ENCODE measurements at regions not wholly inside any gene's neighbourhood (a gene's known extent, or its start where the extent isn't known, plus 50 kb on each side); places are given as distances from the start of the nearest gene placed in this dataset.

DNA sequence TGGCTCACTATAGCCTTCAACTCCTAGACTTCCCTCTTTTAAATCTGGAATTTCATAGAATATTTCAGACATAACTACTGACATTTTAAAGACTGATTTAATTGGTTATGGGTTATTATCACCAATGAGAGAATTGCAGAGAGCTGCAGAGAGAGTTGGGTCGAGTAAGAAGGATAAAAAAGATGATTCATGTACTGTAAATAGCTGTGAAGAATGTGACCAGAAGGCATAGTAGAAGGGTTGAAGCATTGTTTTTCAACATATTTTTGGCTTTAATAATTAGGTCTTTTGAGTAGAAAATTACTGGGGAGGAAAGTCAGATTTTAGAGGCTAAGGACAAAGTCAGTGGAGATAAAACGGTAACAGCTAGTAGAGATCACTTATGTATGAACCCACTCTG lies 503.2 kb upstream of the SLC8A1 start:
- Mint-ChIP-seq H3K9me3 (ENCODE audit: unreplicated experiment) (no peaks in the 10 kb centered on the region), H3K27me3 (ENCODE audit: unreplicated experiment) (peaks cover 2% of the 10 kb centered on the region), H3K27ac (ENCODE audit: unreplicated experiment) (no peak overlapping the region), H3K4me3 (ENCODE audit: unreplicated experiment) (no peak overlapping the region), H3K4me1 (ENCODE audit: unreplicated experiment) (no peaks in the 10 kb centered on the region), H3K36me3 (ENCODE audit: unreplicated experiment) (no peaks in the 10 kb centered on the region)
- no peak for DNase-seq (ENCODE audit: extremely low spot score, unreplicated experiment)
- TF ChIP-seq, protein P1, sequence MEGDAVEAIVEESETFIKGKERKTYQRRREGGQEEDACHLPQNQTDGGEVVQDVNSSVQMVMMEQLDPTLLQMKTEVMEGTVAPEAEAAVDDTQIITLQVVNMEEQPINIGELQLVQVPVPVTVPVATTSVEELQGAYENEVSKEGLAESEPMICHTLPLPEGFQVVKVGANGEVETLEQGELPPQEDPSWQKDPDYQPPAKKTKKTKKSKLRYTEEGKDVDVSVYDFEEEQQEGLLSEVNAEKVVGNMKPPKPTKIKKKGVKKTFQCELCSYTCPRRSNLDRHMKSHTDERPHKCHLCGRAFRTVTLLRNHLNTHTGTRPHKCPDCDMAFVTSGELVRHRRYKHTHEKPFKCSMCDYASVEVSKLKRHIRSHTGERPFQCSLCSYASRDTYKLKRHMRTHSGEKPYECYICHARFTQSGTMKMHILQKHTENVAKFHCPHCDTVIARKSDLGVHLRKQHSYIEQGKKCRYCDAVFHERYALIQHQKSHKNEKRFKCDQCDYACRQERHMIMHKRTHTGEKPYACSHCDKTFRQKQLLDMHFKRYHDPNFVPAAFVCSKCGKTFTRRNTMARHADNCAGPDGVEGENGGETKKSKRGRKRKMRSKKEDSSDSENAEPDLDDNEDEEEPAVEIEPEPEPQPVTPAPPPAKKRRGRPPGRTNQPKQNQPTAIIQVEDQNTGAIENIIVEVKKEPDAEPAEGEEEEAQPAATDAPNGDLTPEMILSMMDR (IDR thresholded peaks at IDR 0.05) = no peak

DNA sequence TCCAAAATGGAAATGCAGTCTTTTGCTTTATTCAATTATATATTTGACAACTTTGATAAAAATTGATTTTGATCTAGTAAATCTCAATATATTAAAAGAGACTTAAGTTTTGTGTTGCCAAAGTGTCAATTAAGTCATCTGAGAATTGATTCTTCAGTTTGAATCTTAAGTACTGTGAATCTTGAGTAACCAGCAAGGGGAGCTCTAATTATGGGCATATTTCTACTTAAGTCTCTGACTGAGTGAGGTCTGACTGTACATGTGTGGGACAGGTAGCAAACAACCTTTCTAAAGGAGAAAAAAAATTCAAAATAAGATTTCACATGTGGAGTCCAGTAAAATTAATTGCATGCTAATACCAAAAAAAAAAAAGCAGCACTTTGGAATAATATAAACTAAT lies 503.7 kb upstream of the SLC8A1 start:
- H3K27ac Mint-ChIP-seq (ENCODE audit: unreplicated experiment) = no peak overlapping the region
- peaks cover 2% of the 10 kb centered on the region for H3K27me3 Mint-ChIP-seq (ENCODE audit: unreplicated experiment)
- TF ChIP-seq, protein P1 (IDR thresholded peaks at IDR 0.05) = no peak
- H3K4me3 Mint-ChIP-seq (ENCODE audit: unreplicated experiment) = no peak overlapping the region
- no peaks in the 10 kb centered on the region for H3K9me3 Mint-ChIP-seq (ENCODE audit: unreplicated experiment)
- no peak for DNase-seq (ENCODE audit: extremely low spot score, unreplicated experiment)
- H3K4me1 Mint-ChIP-seq (ENCODE audit: unreplicated experiment) = no peaks in the 10 kb centered on the region
- H3K36me3 Mint-ChIP-seq (ENCODE audit: unreplicated experiment) = no peaks in the 10 kb centered on the region

DNA sequence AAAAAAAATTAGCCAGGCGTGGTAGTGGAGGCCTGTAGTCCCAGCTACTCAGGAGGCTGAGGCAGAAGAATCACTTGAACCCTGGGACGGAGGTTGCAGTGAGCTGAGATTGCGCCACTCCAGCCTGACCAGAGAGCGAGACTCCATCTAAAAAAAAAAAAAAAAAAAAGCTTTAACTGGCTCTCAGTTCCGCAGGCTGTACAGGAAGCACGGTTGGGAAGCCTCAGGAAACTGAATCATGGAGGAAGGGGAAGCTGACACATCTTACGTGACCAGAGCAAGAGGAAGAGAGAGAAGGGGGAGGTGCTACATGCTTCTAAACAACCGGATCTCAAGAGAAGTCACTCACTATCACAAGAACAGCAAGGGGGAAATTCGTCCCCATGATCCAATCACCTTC lies 505.6 kb upstream of the SLC8A1 start:
- TF ChIP-seq, protein P1 (IDR thresholded peaks at IDR 0.05) = no peak
- Mint-ChIP-seq H3K27ac (ENCODE audit: unreplicated experiment) (no peak overlapping the region), H3K36me3 (ENCODE audit: unreplicated experiment) (no peaks in the 10 kb centered on the region), H3K4me1 (ENCODE audit: unreplicated experiment) (no peaks in the 10 kb centered on the region), H3K4me3 (ENCODE audit: unreplicated experiment) (no peak overlapping the region), H3K9me3 (ENCODE audit: unreplicated experiment) (no peaks in the 10 kb centered on the region), H3K27me3 (ENCODE audit: unreplicated experiment) (no peaks in the 10 kb centered on the region)
- DNase-seq (ENCODE audit: extremely low spot score, unreplicated experiment) = no peak

DNA sequence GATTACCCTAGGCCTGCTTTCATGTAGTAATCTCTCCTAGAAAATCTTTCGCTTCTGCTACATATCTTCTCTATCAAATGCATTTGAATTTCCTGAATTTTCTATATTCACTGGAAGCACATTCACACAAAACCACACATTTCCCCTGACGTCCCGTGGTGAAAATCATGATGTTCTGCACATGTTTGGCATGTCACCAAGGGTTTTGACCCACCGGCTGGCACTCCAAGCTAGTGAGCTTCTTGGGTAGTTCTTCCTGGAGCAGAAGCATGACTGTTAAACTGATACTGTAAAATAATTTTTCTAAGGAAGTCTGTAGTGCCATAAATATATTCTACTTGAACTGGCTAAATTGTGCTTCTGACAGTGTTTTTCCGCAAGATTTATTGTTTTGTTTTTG lies 510.1 kb upstream of the SLC8A1 start:
- no peaks in the 10 kb centered on the region for H3K27me3 Mint-ChIP-seq (ENCODE audit: unreplicated experiment)
- no peaks in the 10 kb centered on the region for H3K4me1 Mint-ChIP-seq (ENCODE audit: unreplicated experiment)
- H3K36me3 Mint-ChIP-seq (ENCODE audit: unreplicated experiment) = no peaks in the 10 kb centered on the region
- peaks cover 11% of the 10 kb centered on the region for H3K9me3 Mint-ChIP-seq (ENCODE audit: unreplicated experiment)
- no peak for DNase-seq (ENCODE audit: extremely low spot score, unreplicated experiment)
- H3K4me3 Mint-ChIP-seq (ENCODE audit: unreplicated experiment) = no peak overlapping the region
- peak overlapping the region; percentile 38 for H3K27ac Mint-ChIP-seq (ENCODE audit: unreplicated experiment)
- TF ChIP-seq, protein P1 (IDR thresholded peaks at IDR 0.05) = no peak

DNA sequence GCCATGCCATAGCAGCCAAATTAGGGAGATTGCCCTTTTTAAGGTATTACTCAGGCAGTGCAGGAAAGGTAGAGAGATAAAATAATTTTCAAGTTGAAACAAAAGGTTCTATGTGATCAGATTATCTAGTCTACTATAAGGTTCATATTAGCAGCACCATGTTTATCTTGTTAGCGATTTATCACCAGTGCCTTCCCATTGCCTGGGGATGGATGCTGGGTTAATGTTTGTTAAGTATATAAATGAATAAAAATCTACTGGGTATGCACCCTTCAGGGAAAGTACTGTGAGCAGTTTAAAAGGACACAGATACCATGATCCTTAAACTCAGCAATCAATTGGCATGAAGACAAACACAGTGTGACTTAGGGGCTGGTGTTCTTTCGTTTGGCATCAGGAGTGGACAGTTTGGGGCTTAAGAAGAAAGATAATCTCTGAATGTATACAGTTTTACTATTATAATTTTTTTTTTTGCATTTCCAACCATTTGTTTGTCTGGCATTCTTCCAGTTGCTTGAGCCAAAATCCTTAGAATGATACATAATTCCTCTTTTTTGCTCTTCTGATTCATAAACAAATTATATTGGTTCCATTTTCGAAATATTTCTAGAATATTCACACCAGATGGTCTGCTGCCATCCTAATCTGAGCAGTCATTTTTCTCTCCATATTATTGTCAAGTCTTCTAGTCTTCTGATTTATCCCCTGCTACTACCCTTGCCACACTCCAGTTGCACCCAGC lies 512.8 kb upstream of the SLC8A1 start:
- Mint-ChIP-seq H3K9me3 (ENCODE audit: unreplicated experiment) (peaks cover 11% of the 10 kb centered on the region), H3K4me1 (ENCODE audit: unreplicated experiment) (no peaks in the 10 kb centered on the region), H3K27me3 (ENCODE audit: unreplicated experiment) (no peaks in the 10 kb centered on the region), H3K27ac (ENCODE audit: unreplicated experiment) (no peak overlapping the region), H3K36me3 (ENCODE audit: unreplicated experiment) (no peaks in the 10 kb centered on the region), H3K4me3 (ENCODE audit: unreplicated experiment) (no peak overlapping the region)
- no peak for DNase-seq (ENCODE audit: extremely low spot score, unreplicated experiment)
- TF ChIP-seq, protein P1 (IDR thresholded peaks at IDR 0.05) = no peak
